HG02588 (cell line): ENCODE measurements at regions not wholly inside any gene's neighbourhood (a gene's known extent, or its start where the extent isn't known, plus 50 kb on each side); places are given as distances from the start of the nearest gene placed in this dataset.

Experiments used
- ATAC-seq: cut with Tn5 transposase; IDR thresholded peaks from one replicate; pipeline ENCODE4 v1.9.1; 2021; ENCODE audit warnings: mild to moderate bottlenecking, moderate library complexity; ENCODE audit not compliant: unreplicated experiment

DNA sequence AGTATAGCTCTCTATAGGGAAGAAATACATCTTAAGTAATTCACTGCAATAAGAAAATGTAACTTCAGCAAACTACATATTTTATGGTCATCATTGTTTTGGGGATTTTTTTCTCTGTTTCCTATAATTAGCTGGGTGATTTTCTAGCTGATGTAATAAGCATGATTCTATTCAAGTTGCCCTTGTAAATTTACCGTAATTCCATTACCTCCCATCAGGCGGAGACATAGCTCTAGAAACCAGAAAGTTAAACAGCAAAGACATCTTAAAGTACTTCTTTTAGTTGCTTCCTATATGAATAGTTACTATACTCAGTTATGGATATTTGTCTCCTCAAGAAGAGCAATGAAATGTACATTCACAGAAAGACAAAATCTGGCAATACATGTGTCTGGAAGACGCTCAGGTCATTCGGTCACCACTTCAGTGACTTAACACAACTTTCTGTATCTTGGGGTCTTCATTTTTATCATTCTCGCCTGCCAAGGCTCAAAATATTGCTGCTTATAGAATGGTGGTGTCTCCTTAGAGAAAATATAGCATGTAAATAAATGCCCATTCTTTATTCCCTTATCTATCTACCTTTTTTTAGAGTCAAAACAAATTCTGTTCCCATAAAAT is 239.9 kb upstream of the ZC3H12C start:
- ATAC-seq, result peak; percentile 73

DNA sequence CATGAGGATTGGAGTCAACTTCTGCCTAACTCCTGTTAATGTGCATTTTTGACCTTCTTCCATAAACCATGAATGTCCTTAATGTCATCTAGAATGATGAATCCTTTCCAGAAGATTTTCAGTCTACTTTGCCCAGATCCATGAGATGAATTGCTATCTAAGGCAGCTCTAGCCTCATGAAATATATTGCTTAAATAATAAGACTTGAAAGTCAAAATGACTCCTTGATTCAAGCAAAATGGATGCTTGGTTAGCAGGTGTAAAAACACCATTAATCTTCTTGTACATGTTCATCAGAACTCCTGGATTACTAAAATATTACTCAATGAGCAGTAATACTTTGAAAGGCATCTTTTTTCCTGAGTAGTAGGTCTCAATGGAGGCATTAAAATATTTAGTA is 238.5 kb upstream of the ZC3H12C start:
- no peak for ATAC-seq

DNA sequence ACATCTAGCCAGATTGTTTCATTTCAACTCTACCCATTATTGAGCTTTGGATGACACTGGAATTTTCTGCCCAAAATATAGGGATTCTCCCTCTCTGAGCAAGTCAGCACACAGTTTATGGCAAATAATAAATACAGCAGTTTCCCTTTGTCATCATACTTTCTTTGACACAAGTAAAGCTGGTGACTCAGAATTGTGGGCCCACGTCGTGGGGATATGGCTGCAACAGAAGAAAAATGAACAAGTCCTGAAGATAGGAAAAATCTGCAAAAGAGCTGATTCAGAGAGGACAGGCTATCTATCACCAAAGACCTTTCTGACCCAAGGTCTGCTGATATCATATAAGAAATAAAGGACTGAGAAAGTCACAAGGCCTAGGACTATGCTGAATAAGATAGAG is 236.3 kb upstream of the ZC3H12C start:
- no peak for ATAC-seq

DNA sequence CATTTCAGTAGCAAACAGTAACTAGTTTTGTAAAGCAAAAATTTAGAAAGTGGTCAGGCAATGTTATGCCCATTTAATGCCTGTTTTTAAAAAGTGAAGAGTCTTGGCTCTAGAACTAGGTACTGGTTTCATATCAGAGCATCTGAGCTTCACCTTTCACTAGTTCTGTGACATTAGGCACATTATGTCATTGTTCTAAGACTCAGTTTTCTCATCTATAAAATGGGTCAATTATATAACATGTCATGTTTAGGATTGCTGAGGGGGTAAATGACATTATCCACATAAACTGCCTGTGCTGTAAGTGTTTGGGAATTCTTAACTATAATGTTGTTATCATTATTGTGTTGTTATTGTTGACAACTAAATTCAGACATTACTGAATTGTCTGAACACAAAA is 235.6 kb upstream of the ZC3H12C start:
- no peak for ATAC-seq

DNA sequence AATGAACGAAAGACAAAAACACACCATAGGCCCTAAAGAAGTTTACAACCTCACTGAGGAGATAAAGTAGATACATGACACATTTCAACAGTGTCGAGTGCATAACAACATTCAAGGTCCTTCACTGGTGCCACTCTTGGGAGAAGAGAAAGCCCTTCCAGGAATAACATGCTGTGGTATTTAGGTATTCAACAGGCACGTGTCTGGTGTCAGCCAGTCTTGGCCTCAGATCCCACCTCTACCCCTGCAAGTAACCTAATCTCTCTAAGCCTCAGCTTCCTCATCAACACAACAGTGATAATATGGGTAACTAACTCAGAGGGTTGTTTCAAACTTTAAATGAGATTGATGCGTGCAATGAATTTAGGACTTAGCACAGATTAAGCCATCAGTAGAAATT is 235.0 kb upstream of the ZC3H12C start:
- no peak for ATAC-seq

DNA sequence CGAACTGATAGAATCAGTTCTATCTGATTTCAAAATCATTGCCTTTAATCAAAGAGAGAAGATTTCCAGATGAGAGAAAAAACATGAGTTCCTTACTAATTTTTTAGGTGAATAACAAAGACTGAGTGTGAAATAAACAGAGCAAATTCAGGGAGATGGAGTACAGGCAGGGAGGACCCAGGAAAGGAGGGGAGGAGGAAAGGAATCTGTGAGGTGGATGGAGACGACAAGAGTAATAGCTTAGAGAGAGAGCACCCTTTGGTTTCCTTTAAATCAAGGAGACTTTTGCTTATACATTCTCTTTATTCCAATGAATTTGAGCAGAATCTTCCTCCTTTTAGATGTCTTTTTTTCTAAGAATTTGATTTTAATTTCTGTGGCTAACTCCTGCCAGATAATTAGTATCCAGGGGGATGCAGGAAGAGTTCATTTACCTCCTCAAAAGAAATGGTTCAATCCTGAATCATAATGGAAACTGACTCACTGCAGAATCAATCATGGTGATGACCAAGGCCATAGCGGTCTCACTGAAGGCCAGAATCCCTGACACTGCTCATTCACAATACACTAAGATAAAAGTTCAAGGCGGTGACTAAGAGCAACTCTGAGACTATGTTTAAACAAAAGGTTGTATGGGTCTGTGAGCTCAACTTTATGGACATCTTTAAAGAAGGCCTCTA is 234.0 kb upstream of the ZC3H12C start:
- ATAC-seq, result no peak

DNA sequence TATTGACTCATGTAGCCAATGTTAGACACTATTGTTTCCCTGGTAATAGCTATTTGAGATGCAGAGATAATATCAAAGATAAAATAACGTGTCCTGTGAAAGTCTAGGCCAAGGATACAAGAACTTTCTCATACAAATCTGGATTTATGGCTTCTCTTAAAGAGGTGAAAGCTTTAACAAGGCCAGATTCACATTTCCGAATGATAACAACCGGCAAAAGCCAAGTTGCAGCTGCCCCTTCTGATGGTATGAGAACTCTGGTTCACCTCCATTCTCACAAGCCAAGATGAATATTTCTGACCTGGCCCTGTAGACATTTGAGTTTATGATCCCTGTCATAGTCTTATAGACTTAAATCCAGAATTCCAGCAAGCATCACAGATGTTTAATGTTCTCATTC is 230.4 kb upstream of the ZC3H12C start:
- ATAC-seq, result no peak

DNA sequence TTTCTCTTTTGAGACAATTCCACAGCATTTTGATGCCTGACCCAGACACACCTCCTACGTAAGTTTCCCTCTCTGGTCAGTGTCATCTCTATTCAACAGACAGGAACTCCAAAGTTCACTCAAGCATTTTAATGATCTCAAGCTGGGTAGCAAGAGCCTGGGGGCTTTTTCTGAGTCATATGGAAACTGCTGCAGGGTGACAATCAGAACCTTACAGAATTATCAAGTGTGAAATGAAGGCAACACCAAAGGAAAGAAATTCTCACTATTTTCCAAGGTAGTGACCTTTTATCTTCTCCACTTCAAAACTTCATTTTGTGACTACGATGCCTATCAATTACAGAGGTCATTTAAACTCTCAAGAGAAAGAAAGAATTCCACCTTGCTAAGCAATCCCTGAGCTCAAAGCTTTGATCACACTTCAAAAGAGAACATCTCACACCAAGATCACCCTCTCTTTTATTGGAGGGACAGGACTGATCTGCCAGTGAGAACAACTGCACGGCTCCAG is 229.0 kb upstream of the ZC3H12C start:
- ATAC-seq, result peak; percentile 97

DNA sequence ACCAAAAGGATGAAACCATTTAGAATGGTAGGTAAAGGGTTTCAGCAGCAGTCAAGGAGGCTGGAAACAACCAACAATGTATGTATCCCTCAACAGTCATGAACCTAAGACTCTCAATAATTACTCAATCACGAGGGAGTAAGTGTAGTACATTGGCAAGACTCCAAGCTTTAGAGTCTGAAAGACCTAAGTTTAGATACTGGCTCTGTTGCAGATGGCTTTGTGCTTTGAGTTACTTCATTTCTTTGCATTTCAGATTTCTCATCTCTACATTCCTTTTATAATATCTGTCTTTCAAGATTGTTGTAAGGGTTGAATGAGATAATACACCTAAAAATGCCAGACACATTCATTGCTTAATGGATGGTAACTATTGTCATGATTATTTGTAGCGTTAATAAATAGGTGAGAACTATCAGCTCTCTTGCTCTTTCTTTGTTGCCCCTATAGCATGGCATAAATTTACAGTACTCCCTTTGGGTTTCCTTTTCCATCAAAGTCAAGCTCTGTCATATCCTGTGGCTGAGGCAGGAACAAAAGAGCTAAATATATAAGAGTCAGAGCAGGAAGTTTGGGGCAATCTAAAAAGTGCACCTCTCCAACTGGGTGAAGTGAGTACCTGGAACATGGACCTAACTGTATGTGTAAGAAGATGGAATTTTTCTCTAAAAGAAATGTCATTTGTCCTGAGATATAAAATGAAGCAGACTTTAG is 228.2 kb upstream of the ZC3H12C start:
- ATAC-seq, result peak; percentile 19

DNA sequence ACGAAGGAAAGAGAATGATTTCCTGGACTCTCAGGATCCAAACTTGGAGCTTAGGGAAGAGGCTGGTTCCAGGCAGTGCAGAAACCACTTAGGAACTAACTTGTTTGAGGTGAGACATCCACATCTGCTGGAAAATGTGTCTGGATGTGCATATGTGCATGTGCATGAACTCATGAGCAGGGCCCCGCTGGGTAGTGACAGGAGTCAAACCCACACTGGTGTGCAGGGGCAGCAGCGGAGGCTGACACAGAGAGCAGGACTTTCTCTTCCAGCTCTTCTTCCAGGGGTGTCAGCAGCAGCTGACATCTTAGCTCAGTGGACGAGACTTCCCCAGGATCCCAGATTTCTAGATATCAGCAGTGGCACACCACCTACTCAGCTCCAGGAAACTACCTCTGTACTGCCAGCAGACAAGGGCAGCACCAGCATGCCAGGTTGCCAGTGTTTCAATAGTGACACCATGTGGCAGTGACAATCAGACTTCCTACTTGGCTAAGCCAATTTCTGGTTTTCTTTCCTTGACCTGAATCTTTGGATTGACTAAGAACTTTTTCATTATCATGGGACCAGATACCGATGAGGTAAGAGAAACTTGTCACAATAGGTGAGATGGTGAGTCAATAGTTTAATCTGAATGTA is 227.5 kb upstream of the ZC3H12C start:
- no peak for ATAC-seq

DNA sequence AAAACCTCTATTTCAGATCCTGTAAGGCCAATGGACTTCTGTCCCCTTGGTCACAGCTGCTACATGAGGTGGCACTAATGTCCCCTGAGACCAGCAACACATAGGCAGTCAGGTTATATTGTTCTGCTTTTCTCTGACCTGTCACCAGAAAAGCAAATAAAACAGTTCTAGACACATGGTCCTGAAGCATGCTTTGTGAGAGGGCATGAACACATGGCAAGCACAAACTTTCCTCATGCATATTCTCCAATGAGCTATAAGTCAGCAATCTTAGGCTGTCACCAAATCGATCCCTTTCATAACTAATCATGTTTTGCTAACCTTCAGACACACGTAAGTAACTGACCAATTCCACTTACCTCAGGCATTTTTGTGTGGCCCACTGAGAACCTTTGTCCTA is 225.4 kb upstream of the ZC3H12C start:
- no peak for ATAC-seq

DNA sequence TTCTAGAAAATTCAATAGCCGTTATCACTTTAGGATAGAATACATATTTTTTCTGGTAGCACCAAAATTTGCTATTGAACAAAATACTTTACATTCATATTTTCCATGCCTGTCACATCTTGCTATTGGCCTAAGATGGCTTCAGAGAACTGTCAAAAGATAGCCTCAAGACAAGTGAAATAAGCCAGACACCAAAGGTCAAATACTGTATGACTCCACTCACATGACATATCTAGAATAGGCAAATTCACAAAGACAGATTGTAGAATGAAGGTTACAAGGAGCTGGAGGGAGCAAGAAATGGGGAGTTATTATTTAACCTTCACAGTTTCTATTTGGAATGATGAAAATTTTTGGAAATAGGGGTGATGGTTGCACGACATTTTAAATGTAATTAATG is 223.7 kb upstream of the ZC3H12C start:
- ATAC-seq, result no peak

DNA sequence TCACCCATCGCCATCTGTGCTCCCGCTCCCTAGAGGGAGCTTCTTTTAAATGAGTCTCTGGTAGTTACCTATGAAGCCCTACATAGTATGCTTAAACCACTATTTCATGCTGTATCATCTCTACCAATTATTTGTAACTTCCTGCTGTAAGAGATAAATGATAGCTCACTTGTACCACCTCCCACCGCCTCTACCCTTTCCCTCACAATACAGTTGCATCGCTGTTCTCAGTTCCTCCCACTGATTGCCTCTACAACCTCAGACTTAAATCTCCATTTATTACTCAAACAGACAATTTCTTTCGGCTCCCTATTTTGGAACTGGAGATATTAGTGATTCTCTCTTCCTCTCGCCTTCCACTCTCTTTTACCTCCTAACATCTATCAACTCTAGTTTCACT is 222.9 kb upstream of the ZC3H12C start:
- no peak for ATAC-seq

DNA sequence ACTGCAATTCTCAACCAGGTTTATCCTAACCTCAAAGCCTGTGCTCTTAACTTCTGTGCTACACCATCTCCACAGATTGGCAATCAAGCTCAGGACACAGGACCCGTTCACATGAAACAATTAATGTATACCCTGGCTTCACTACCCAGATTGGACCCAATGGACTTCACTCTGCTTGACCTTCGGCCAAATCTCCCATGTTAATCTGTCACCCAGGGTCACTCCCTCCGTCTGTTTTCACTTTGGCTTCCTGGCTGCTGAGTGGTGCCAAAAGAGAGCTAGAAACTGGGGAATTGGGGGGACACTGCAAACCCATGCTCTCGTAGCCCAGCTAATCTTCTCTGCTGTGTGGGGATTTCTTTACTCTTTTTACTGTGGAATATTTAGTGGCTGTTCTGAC is 216.1 kb upstream of the ZC3H12C start:
- ATAC-seq, result no peak

DNA sequence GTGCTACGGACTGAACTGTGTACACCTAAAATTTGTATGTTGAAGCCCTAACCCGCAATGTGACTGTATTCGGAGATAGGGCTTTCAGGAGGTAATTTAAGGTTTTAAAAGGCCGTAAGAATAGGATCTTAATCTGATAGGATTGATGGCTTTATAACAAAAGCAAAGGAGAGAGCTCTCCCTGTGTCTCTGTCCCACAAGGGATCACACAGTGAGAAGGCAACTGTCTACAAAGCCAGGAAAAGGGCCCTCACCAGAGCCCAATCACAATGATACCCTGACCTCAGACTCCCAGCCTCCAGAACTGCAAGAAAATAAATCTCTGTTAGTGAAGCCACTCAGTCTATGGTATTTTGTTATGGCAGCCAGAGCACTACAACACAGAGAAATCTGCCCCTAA is 208.7 kb upstream of the ZC3H12C start:
- no peak for ATAC-seq

DNA sequence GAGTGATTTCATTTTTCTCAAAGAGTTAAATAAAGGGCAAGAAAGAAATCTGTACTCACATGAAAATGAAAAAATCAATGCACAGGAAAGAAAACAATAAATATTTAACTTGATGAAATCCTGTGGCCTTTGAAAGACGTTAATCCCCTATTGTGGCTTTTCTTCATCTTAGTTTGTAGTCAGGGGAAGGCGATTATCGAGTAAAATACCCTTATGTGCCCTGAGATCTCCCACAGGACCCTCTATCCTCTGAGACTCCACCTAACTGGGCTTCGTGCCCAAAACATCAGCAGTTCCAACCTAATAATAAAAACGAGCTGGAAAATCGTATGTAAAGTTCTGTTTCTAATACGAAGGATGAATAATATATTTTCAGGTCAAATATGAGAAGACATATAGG is 208.2 kb upstream of the ZC3H12C start:
- no peak for ATAC-seq

DNA sequence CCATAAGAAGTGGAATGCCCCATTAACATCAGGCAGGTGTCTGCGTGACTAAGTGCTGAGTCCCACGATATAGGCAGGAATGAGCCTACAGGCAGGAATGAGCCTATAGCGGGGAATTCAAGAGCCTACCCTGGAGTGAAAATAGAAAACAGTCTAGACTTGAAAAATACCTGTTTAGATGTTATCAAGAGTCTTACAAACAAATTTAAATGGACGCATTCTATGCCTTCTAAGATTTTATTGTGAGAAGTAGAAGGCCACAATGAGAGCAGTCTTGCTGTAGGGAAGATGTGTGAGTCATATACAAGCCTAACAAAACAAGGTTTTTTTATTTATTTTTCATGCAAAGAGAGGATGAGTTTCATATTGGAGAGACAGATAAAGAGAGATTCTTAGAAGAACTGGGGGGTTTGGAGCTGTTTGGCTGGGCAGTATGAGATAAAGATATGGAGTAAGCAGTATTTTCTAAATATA is 200.8 kb upstream of the ZC3H12C start:
- ATAC-seq, result no peak

DNA sequence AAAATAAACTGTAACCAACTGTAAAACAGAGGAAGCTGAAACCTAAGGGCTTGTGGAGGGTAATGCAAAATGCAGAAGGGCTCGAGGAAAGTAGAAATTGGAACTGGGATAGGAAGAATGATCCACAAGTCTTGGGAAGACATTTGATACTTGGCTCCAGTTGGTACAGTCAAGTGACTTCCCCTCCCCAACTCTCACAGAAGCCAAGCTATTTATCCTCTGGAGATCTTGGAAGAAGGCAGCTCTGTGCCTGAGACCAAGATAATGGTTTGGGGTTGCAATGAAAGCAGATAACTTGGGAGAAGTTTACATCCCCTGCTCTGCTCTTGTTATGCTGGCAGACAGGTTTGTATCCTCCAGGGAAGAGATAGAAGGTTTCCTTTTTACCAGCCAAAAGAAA is 198.9 kb upstream of the ZC3H12C start:
- no peak for ATAC-seq

DNA sequence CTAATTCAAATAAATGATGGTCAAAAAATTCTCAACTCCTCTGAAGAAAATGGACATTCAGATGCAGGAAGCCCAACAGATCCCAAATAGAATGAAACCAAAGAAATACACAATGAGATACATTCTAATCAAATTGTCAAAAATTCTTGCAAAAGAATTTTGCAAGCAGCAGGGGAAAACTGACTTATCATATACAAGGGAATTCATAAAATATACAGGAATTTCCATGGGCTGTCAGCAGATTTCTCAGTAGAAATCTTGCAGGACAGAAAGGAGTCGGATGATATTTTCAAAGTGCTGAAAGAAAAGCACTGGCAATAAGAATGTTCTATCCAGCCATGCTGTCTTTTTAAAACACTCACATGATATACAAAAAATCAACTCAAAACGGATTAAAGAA is 194.6 kb upstream of the ZC3H12C start:
- ATAC-seq, result no peak

DNA sequence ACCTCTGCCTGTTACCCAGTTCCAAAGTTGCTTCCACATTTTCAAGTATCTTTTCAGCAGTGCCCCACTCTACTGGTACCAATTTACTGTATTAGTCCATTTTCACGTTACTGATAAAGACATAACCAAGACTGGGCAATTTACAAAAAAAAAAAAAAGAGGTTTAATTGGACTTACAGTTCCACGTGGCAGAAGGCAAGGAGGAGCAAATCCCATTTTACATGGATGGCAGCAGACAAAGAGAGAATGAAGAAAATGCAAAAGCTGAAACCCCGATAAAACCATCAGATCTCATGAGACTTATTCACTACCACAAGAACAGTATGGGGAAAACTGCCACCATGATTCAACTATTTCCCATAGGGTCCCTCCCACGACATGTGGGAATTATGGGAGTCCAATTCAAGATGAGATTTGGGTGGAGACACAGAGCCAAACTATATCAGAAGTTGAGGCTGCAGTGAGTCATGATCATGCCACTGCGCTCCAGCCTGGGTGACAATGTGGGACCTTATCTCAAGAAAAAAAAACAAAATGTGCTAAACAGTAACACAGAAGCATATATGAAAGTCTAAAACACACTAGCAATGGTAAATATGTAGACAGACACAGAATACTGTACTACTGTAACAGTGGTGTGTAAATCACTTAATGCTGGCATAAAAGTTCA is 190.3 kb upstream of the ZC3H12C start:
- ATAC-seq, result no peak

DNA sequence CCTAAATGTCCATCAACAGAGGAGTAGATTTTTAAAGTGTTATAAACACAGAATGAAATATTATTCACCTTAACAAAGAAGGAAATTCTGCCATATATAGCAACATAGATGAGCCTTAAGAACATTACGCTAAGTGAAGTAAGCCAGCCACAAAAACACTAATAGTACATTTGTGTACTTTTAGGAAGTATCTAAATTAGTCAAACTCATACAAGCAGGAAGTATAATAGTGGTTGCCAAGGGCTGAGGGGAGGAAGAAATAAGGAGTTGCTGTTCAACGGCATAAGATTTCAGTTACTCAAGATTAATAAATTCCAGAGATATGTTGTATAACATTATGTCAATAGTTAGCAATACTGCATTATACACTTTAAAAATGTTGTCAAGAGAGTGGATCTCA is 181.7 kb upstream of the ZC3H12C start:
- ATAC-seq, result no peak
